Ovary (tissue), 3 donors: ENCODE measurements at regions not wholly inside any gene's neighbourhood (a gene's known extent, or its start where the extent isn't known, plus 50 kb on each side); places are given as distances from the start of the nearest gene placed in this dataset.

Experiments
- POLR2A ChIP-seq: fragments of 450-650 bp; IDR thresholded peaks from one replicate; pipeline ENCODE4 v1.6.1; 2017; ENCODE audit warnings: antibody characterized with exemption, mild to moderate bottlenecking, moderate library complexity
- TF ChIP-seq, protein P1 (sequence below), 3 donors: fragments of 450-650 bp in 2 of 3; fragments of 200-600 bp in 1 of 3; IDR thresholded peaks; one replicate each; pipeline versions ENCODE4 v1.5.1 to v1.8.0; 2016 to 2022; ENCODE audit warnings: antibody characterized with exemption in 3 of 3, mild to moderate bottlenecking in 1 of 3
- donor health status: DM: no; HTN: no; CAD: no.

DNA sequence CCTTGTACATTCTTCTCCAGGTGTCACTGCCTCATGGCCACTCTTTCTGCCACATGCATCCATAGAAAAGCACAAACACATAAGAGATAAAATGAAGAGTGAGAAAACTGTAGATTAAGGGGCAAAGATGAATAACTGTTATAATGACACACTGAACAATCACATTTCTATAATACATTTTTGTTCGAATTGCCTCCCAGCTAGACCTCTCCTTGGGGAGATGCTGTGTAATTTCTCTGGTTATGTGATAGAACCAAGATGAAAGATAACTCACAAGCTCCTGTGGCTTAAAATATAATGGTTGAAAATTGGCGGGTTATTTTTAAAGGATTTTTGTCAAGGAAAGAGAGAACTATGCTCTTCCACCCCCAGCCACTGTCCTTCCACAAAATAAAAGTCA, 60.2 kb upstream of the STEAP1 start:
- TF ChIP-seq, protein P1, sequence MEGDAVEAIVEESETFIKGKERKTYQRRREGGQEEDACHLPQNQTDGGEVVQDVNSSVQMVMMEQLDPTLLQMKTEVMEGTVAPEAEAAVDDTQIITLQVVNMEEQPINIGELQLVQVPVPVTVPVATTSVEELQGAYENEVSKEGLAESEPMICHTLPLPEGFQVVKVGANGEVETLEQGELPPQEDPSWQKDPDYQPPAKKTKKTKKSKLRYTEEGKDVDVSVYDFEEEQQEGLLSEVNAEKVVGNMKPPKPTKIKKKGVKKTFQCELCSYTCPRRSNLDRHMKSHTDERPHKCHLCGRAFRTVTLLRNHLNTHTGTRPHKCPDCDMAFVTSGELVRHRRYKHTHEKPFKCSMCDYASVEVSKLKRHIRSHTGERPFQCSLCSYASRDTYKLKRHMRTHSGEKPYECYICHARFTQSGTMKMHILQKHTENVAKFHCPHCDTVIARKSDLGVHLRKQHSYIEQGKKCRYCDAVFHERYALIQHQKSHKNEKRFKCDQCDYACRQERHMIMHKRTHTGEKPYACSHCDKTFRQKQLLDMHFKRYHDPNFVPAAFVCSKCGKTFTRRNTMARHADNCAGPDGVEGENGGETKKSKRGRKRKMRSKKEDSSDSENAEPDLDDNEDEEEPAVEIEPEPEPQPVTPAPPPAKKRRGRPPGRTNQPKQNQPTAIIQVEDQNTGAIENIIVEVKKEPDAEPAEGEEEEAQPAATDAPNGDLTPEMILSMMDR (IDR thresholded peaks at IDR 0.05), result no peak
- no peak for TF ChIP-seq POLR2A
